NT2/D1 (cell line): ENCODE measurements at regions not wholly inside any gene's neighbourhood (a gene's known extent, or its start where the extent isn't known, plus 50 kb on each side); places are given as distances from the start of the nearest gene placed in this dataset.
"Not testable (repeated sequence)": the region's sequence is repeated elsewhere in the genome, so short reads cannot be mapped to it uniquely, and the experiment has no call there.

Experiments
- DNase-seq: peaks from one replicate; pipeline ENCODE4 v3.0.0-alpha.2; 2011; ENCODE audit warnings: low read depth, low spot score
- H3K27me3 ChIP-seq: 2 replicates; pipeline ENCODE4 v1.6.0; 2011; ENCODE audit warnings: mild to moderate bottlenecking; ENCODE audit not compliant: insufficient read length, insufficient read depth
- H3K36me3 ChIP-seq: 2 replicates; pipeline ENCODE4 v1.6.1; 2011; ENCODE audit warnings: mild to moderate bottlenecking, low read length, mixed read lengths; ENCODE audit not compliant: insufficient read depth, insufficient read length
- H3K4me1 ChIP-seq: 2 replicates; pipeline ENCODE4 v1.5.1; 2011; ENCODE audit not compliant: insufficient read depth, insufficient read length
- H3K4me3 ChIP-seq: 2 replicates; pipeline ENCODE4 v1.5.1; 2011; ENCODE audit warnings: low read depth; ENCODE audit not compliant: insufficient read length
- H3K9ac ChIP-seq: 2 replicates; pipeline ENCODE4 v1.6.0; 2011; ENCODE audit warnings: low read depth; ENCODE audit not compliant: insufficient read length
- H3K9me3 ChIP-seq: 2 replicates; pipeline ENCODE4 v1.5.1; 2011; ENCODE audit warnings: mild to moderate bottlenecking, low read length; ENCODE audit not compliant: insufficient read depth
- SUZ12 ChIP-seq: IDR thresholded peaks from 2 replicates; pipeline ENCODE4 v1.6.1; 2011; ENCODE audit not compliant: insufficient read length, insufficient read depth; ENCODE audit errors: extremely low read depth
- YY1 ChIP-seq: IDR thresholded peaks from 2 replicates; pipeline ENCODE4 v1.6.1; 2011; ENCODE audit not compliant: insufficient read length, insufficient read depth
- ZNF274 ChIP-seq: IDR thresholded peaks from 2 replicates; pipeline ENCODE4 v1.6.1; 2011; ENCODE audit warnings: mild to moderate bottlenecking, low read depth, low read length

GRCh38 chr4:115515772-115516171 is 402.4 kb upstream of the NDST4 start:
- Histone ChIP-seq H3K4me1 (no peaks in the 10 kb centered on the region), H3K9me3 (no peaks in the 10 kb centered on the region), H3K27me3 (no peaks in the 10 kb centered on the region), H3K36me3 (no peaks in the 10 kb centered on the region), H3K9ac (no peak overlapping the region), H3K4me3 (no peak overlapping the region)
- TF ChIP-seq SUZ12 (no peak), ZNF274 (no peak), YY1 (no peak)
- no peak for DNase-seq

GRCh38 chr4:115515366-115515765 is 401.9 kb upstream of the NDST4 start:
- Histone ChIP-seq H3K27me3 (no peaks in the 10 kb centered on the region), H3K9ac (no peak overlapping the region), H3K4me1 (no peaks in the 10 kb centered on the region), H3K36me3 (no peaks in the 10 kb centered on the region), H3K4me3 (no peak overlapping the region), H3K9me3 (no peaks in the 10 kb centered on the region)
- TF ChIP-seq ZNF274 = no peak
- no peak for TF ChIP-seq YY1
- no peak for TF ChIP-seq SUZ12
- no peak for DNase-seq

- H3K4me3 ChIP-seq = no peak overlapping the region
- no peaks in the 10 kb centered on the region for H3K36me3 ChIP-seq
- TF ChIP-seq YY1 = no peak
- TF ChIP-seq SUZ12 = no peak
- no peak for TF ChIP-seq ZNF274
- no peak overlapping the region for H3K9ac ChIP-seq
- no peak for DNase-seq
- H3K27me3 ChIP-seq = no peaks in the 10 kb centered on the region
- no peaks in the 10 kb centered on the region for H3K4me1 ChIP-seq
- no peaks in the 10 kb centered on the region for H3K9me3 ChIP-seq
These were observed 401.3 kb upstream of the NDST4 start for GRCh38 chr4:115514675-115515074.

- Histone ChIP-seq H3K4me3 (no peak overlapping the region), H3K9ac (no peak overlapping the region), H3K27me3 (no peaks in the 10 kb centered on the region), H3K4me1 (no peaks in the 10 kb centered on the region), H3K36me3 (no peaks in the 10 kb centered on the region), H3K9me3 (no peaks in the 10 kb centered on the region)
- TF ChIP-seq YY1 (no peak), SUZ12 (no peak), ZNF274 (no peak)
- no peak for DNase-seq
These were observed 391.9 kb upstream of the NDST4 start for GRCh38 chr4:115505326-115505725.

GRCh38 chr4:115501656-115502055 is 388.2 kb upstream of the NDST4 start:
- no peak overlapping the region for H3K9ac ChIP-seq
- no peaks in the 10 kb centered on the region for H3K36me3 ChIP-seq
- no peak for TF ChIP-seq SUZ12
- no peak for TF ChIP-seq YY1
- TF ChIP-seq ZNF274 = no peak
- no peak for DNase-seq
- H3K4me3 ChIP-seq = no peak overlapping the region
- H3K27me3 ChIP-seq = no peaks in the 10 kb centered on the region
- H3K9me3 ChIP-seq = no peaks in the 10 kb centered on the region
- H3K4me1 ChIP-seq = no peaks in the 10 kb centered on the region

GRCh38 chr4:115493770-115494169 is 380.4 kb upstream of the NDST4 start:
- not testable (repeated sequence) for DNase-seq, H3K27me3 ChIP-seq, H3K9me3 ChIP-seq, H3K36me3 ChIP-seq, H3K4me1 ChIP-seq, H3K9ac ChIP-seq, H3K4me3 ChIP-seq

- no peak overlapping the region for H3K4me3 ChIP-seq
- no peaks in the 10 kb centered on the region for H3K4me1 ChIP-seq
- no peaks in the 10 kb centered on the region for H3K36me3 ChIP-seq
- TF ChIP-seq YY1 (no peak), ZNF274 (no peak), SUZ12 (no peak)
- H3K9me3 ChIP-seq = no peaks in the 10 kb centered on the region
- H3K9ac ChIP-seq = no peak overlapping the region
- H3K27me3 ChIP-seq = no peaks in the 10 kb centered on the region
- DNase-seq = no peak
These were observed 378.3 kb upstream of the NDST4 start for GRCh38 chr4:115491686-115492085.

GRCh38 chr4:115489279-115489678 is 375.9 kb upstream of the NDST4 start:
- DNase-seq = no peak
- H3K27me3 ChIP-seq = no peaks in the 10 kb centered on the region

More at GRCh38 chr4:115489279-115489678, 375.9 kb upstream of the NDST4 start:
- TF ChIP-seq SUZ12 = no peak
- TF ChIP-seq ZNF274 = no peak
- TF ChIP-seq YY1 = no peak
- H3K36me3 ChIP-seq = no peaks in the 10 kb centered on the region
- no peak overlapping the region for H3K9ac ChIP-seq
- no peaks in the 10 kb centered on the region for H3K4me1 ChIP-seq
- no peaks in the 10 kb centered on the region for H3K9me3 ChIP-seq
- H3K4me3 ChIP-seq = no peak overlapping the region
